ENCODE measurements at regions not wholly inside any gene's neighbourhood (a gene's known extent, or its start where the extent isn't known, plus 50 kb on each side); places are given as distances from the start of the nearest gene placed in this dataset.
"Not testable (repeated sequence)": the region's sequence is repeated elsewhere in the genome, so short reads cannot be mapped to it uniquely, and the experiment has no call there.

- DNase-seq (ENCODE audit: low read depth) = no peak
Measured at GRCh38 chr16:52309446-52310416, 237.2 kb downstream of the TOX3 start.

- no peak for DNase-seq (ENCODE audit: low read depth)
Measured at GRCh38 chr16:52308051-52308450, 238.9 kb downstream of the TOX3 start.

GRCh38 chr16:52301026-52301425 is 245.9 kb downstream of the TOX3 start:
- no peak for DNase-seq (ENCODE audit: low read depth)

- no peak for DNase-seq (ENCODE audit: low read depth)
Measured at GRCh38 chr16:52298769-52299168, 248.2 kb downstream of the TOX3 start.

GRCh38 chr16:52296706-52297315 is 250.1 kb downstream of the TOX3 start:
- DNase-seq (ENCODE audit: low read depth) = not testable (repeated sequence)

- no peak for DNase-seq (ENCODE audit: low read depth)
Measured at GRCh38 chr16:52296076-52296475, 250.9 kb downstream of the TOX3 start.

- no peak for DNase-seq (ENCODE audit: low read depth)
Measured at GRCh38 chr16:52294660-52295059, 252.3 kb downstream of the TOX3 start.

- DNase-seq (ENCODE audit: low read depth) = no peak
Measured at GRCh38 chr16:52293204-52293603, 253.7 kb downstream of the TOX3 start.

- no peak for DNase-seq (ENCODE audit: low read depth)
Measured at GRCh38 chr16:52283584-52284375, 263.2 kb downstream of the TOX3 start.

- DNase-seq (ENCODE audit: low read depth) = no peak
Measured at GRCh38 chr16:52283018-52283417, 263.9 kb downstream of the TOX3 start.

- DNase-seq (ENCODE audit: low read depth) = no peak
Measured at GRCh38 chr16:52280086-52280485, 266.9 kb downstream of the TOX3 start.

- DNase-seq (ENCODE audit: low read depth) = no peak
Measured at GRCh38 chr16:52271088-52271750, 275.7 kb downstream of the TOX3 start.

GRCh38 chr16:52265446-52265861 is 281.5 kb downstream of the TOX3 start:
- DNase-seq (ENCODE audit: low read depth) = no peak

- DNase-seq (ENCODE audit: low read depth) = no peak
Measured at GRCh38 chr16:52257534-52257933, 289.4 kb downstream of the TOX3 start.

- DNase-seq (ENCODE audit: low read depth) = no peak
Measured at GRCh38 chr16:52256310-52257078, 290.4 kb downstream of the TOX3 start.

- DNase-seq (ENCODE audit: low read depth) = no peak
Measured at GRCh38 chr16:52254746-52255145, 292.2 kb downstream of the TOX3 start.

- no peak for DNase-seq (ENCODE audit: low read depth)
Measured at GRCh38 chr16:52252680-52253079, 294.3 kb downstream of the TOX3 start.

- DNase-seq (ENCODE audit: low read depth) = no peak
Measured at GRCh38 chr16:52251495-52251894, 295.4 kb downstream of the TOX3 start.

GRCh38 chr16:52247737-52248136 is 299.2 kb downstream of the TOX3 start:
- DNase-seq (ENCODE audit: low read depth) = no peak

- no peak for DNase-seq (ENCODE audit: low read depth)
Measured at GRCh38 chr16:52238710-52239109, 308.2 kb downstream of the TOX3 start.

GRCh38 chr16:52237823-52238222 is 309.1 kb downstream of the TOX3 start:
- no peak for DNase-seq (ENCODE audit: low read depth)
